Inferior parietal cortex (tissue), 1 donor: ENCODE measurements at regions not wholly inside any gene's neighbourhood (a gene's known extent, or its start where the extent isn't known, plus 50 kb on each side); places are given as distances from the start of the nearest gene placed in this dataset.

Source experiments
- DNase-seq: peaks from one replicate; pipeline ENCODE4 v3.0.0-alpha.2; 2016; ENCODE audit errors: extremely low spot score

DNA sequence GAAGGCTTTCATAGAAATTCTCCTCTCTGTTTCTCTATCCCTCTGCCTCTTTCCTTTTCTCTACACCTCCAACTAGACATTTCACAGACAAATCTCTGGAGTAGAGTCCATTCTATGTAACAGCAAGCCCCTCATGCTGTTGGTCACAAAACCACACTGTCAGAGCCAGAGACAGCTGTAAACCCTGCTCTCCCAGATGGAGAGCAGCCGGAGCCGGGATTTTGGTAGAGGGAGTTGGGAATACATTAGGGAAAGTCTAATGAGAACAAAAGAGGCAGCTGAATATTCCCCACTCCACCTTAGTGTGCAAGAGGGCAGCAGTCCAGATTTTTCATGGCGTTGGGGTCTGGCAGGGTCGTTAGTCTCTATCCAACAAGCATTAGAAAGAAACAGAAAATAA lies 68.3 kb upstream of the EDN1 start:
- DNase-seq: no peak

DNA sequence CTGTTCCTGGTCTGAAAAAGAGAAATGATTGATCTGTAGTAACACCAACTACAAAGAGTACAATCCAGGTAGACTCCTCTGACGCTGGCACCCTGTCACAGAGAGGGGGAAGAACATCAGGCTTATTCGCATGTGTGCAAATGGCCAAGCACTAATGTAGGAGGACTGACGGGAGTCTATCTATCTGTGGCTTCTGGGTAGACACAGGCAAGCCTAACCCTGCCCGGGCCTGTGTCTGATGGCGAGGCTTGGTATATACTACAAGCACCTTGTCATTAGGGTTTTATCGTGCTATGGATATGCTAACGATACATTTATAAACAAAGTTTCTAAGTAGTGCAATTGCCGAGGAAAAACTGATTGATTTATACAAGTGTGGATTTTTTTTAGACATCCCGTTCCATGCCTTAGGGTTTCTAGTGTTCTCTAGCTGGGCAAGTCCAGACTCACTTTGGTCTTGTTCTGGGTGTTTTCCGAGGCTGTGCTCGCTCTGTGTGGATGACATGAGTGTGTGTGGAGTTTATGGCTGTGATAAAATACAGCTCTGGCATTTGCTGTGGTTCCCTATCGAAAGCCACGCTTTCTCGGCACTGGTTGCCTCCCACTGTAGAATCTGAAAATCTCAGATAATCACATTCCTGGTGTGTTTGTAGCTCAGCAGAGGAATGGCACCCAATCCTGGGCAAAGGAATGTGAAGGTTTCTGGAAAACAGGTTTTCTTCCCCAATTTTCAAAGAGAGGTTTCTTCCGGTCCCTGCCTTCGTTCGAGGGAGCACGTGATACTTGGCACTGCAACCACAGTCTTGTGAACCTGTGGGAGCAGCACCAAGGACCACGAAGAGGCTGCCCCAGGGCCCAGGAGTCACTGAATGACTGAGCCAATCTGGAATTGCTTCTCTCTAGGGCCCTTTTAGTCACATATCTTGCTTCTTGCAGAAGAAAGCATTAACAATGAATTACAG lies 67.5 kb upstream of the EDN1 start:
- DNase-seq: no peak

- DNase-seq: no peak
Measured at GRCh38 chr6:12223383-12223782, 66.8 kb upstream of the EDN1 start.

DNA sequence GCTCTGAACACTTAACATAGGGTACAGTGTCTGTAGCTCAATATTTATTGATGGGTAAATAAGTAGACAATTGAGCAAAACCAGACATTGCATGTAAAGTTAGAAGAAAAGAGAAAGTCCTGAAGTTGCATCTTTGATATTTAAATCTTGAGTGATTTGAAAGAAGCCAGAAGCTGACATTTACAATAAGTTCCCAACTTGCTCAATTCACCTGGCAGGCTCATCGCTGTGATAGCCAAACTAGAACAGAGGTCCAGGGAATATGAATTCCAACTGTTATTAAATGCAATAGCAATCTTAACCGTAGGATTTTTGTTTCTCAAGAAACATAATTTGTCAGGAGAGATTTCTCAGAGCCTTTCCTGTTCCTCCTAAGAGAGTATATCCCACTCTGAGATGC lies 65.9 kb upstream of the EDN1 start:
- DNase-seq: no peak

DNA sequence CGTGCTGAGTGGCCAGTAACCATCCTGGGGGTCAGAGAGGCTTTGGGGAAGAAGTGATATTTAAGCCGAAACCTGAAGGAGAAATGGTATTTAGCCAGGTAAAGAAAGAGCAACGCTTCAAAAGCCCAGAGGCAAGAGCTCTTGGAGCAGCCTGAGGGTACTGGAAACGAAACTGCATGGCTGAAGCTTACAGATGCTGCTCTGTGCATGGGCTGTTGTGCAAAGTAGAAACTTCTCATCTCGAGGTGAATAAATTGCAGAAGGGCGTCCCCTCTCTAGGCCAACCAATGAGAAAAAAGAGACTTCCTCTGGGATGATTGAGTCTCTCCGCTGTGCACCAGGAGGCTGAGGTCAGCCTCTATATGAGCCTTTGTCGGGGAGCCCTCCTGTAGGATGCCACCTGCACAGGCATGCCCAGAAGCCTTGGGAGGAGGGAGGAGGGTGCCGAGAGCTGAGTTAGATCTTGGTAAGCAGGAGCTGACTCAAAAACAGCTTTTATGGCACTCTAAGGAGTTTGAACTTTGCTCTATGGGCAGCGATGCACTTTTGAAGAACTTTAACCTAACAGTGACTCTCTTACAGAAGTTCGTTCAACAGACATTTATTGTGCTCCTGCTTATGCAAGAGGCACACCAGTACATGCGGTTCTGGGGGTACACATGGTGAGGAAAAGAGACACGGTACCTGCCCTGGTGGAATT lies 61.6 kb upstream of the EDN1 start:
- no peak for DNase-seq

- no peak for DNase-seq
Measured at GRCh38 chr6:12229332-12229731, 60.8 kb upstream of the EDN1 start.

DNA sequence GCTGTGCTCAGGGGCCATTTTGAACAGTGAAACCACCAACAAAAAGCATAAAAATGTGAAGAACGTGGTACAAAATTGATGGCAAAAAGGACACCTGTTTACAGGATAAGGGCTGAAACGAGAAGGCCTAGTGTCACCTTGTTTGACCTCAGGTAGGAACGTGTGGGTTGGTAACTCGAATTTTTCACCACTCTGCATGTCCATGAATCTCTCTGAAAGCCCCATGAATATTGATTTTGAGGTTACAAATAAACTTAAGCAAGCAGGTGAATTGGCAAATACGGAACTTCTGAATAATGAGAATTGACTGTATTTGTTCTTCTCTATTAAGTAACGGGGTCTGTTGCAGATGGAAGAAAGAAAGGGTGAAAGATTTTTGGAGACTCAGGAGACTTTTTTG lies 59.6 kb upstream of the EDN1 start:
- no peak for DNase-seq

- no peak for DNase-seq
Measured at GRCh38 chr6:12232339-12232738, 57.8 kb upstream of the EDN1 start.

DNA sequence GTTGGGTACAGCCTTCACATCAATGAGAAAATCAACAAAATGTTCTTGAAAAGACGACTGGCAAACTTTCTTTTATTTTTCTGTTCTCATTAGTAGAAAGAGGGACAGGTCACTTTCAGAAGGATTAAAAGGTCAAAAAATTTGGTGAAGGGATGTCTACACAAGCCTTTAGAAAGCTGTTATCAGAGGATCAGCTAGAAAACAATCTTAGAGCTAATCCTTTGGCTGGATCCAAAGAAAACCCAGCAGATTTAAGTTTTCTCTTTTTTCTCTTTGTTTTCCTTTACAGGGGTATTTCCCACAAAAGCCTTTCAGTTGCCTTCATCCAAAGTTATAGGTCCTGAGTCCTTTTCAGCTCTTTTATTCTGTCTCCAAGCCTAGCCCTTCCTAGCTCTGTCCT lies 57.3 kb upstream of the EDN1 start:
- DNase-seq: no peak

- DNase-seq: peak; percentile 94
Measured at GRCh38 chr6:12233693-12234571, 56.2 kb upstream of the EDN1 start.

- DNase-seq: no peak
Measured at GRCh38 chr6:12235341-12235740, 54.8 kb upstream of the EDN1 start.

GRCh38 chr6:12238219-12238618 lies 51.9 kb upstream of the EDN1 start:
- DNase-seq: no peak
